ENCODE measurements at regions not wholly inside any gene's neighbourhood (a gene's known extent, or its start where the extent isn't known, plus 50 kb on each side); places are given as distances from the start of the nearest gene placed in this dataset.

- TF ChIP-seq POLR2A (IDR thresholded peaks at IDR 0.05; ENCODE audit: low read length), result no peak
- TF ChIP-seq GATA1 (IDR thresholded peaks at IDR 0.05; ENCODE audit: low read depth, low read length), result no peak
Measured at GRCh38 chr6:121635355-121635754, 199.9 kb downstream of the GJA1 start.

Data from erythroblast (primary cell).